ENCODE measurements at regions not wholly inside any gene's neighbourhood (a gene's known extent, or its start where the extent isn't known, plus 50 kb on each side); places are given as distances from the start of the nearest gene placed in this dataset.

DNA sequence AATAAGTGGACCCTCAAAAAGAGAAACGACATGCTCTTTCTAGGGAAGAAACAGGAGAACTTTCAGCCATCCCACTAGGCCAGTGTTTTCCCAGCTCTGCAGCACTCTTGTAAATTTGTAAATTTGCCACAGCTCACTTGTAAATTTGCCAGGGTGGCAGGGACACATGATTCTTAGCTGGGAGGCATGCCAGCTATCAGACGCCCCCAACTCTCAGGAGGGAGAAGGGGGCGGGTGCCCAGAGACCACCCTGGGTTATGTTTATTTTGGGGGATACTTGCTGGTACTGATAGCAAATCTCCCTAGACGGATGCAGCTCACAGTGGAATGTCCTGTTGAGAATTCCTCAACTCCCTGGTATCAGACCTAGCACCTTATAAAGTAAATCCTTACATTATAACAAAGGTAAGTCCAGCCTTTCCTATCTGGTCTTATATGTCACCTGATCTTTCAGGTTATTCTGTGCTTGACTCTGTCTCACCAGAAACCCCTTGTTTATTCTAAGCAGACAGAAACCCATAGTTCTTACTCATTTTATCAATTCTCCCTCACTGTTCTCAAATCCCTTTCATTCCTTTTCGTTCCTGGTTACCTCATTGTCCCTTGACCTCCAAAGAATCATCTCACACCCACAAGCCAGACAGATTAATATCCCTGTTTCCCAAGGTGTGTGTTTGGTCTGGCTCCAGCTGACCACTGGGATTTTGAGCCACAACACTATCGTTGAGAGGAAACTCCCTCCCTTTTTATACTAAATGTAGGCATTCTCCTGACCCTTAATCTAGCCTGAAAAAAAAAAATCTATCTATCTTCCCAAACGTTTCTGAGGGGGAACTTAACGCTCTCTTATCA is 69.3 kb upstream of the HMGA2 start:
- no peak overlapping the region for H3K4me3 ChIP-seq
- intact Hi-C loops (cut with DNase I), result no loop called here
- no peak overlapping the region for H3K27ac ChIP-seq
- no peak for DNase-seq (ENCODE audit: low spot score in 2 of 2)
- no peaks in the 10 kb centered on the region for H3K9me3 ChIP-seq
- TF ChIP-seq CTCF (IDR thresholded peaks at IDR 0.05), result no peak
- H3K36me3 ChIP-seq, result no peaks in the 10 kb centered on the region
- no peaks in the 10 kb centered on the region for H3K27me3 ChIP-seq
- no peaks in the 10 kb centered on the region for H3K4me1 ChIP-seq

- no peaks in the 10 kb centered on the region for H3K4me1 ChIP-seq
- no peak for TF ChIP-seq CTCF (IDR thresholded peaks at IDR 0.05)
Observed at GRCh38 chr12:65755596-65755978, 68.7 kb upstream of the HMGA2 start.

DNA sequence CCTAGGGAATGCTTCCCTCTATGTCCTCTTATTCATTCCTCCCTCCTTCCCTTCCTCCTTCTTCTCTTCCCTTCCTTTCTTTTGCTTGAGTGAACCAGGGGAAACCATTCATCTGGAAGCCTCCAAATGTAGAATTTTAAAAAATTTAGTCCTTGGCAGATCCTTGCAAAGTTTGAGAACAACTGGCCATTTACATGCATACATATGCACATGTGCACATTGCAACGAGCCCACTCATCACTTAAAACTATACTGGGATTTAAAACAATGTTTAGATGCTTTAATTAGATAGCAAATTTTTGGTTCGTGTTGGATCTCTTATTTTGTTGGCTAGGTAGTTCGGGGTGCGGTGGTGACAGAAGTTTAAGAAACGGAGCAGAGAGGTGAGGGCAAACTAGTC is 68.0 kb upstream of the HMGA2 start:
- no peaks in the 10 kb centered on the region for H3K27me3 ChIP-seq
- no peaks in the 10 kb centered on the region for H3K36me3 ChIP-seq
- H3K9me3 ChIP-seq, result no peaks in the 10 kb centered on the region
- H3K27ac ChIP-seq, result no peak overlapping the region
- no peak overlapping the region for H3K4me3 ChIP-seq
- H3K4me1 ChIP-seq, result no peaks in the 10 kb centered on the region
- no peak for TF ChIP-seq CTCF (IDR thresholded peaks at IDR 0.05)
- no peak for DNase-seq (ENCODE audit: low spot score in 2 of 2)
- intact Hi-C loops (cut with DNase I), result no loop called here

More at GRCh38 chr12:65755596-65755978, 68.7 kb upstream of the HMGA2 start:
- Histone ChIP-seq H3K36me3 (no peaks in the 10 kb centered on the region), H3K27me3 (no peaks in the 10 kb centered on the region), H3K27ac (no peak overlapping the region), H3K9me3 (no peaks in the 10 kb centered on the region), H3K4me3 (no peak overlapping the region)
- no peak for DNase-seq (ENCODE audit: low spot score in 2 of 2)
- intact Hi-C loops (cut with DNase I), result no loop called here

DNA sequence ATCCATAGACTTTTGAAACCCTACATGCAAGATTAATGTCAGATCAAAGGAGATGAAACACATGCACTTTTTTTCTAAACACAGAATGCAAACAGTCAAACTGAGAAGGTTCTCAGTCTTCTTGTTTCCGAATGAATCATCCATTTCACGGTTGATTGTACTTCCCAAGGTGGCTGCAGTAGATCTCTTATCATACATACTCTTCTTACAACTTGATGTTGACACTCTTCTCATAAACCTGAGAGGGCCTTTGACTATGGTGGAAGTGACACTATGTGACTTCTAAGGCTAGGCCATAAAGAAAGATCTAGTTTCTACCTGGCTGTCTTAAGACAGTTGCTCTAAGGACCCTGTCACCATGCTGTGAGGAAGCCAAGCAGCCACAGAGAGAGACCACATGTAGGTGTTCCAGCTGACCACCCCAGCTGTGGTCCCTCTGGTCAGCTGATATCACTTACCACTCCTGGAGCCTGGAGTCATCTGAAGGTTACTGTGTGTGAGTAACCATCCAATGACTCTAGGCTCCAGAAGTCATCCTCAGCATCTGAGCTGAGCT is 67.2 kb upstream of the HMGA2 start:
- H3K9me3 ChIP-seq, result no peaks in the 10 kb centered on the region
- TF ChIP-seq CTCF (IDR thresholded peaks at IDR 0.05), result no peak
- H3K4me3 ChIP-seq, result no peak overlapping the region
- H3K4me1 ChIP-seq, result no peaks in the 10 kb centered on the region
- no peak for DNase-seq (ENCODE audit: low spot score in 2 of 2)
- intact Hi-C loops (cut with DNase I), result no loop called here
- no peak overlapping the region for H3K27ac ChIP-seq
- H3K27me3 ChIP-seq, result no peaks in the 10 kb centered on the region
- H3K36me3 ChIP-seq, result no peaks in the 10 kb centered on the region

- Histone ChIP-seq H3K4me1 (no peaks in the 10 kb centered on the region), H3K9me3 (no peaks in the 10 kb centered on the region), H3K27ac (no peak overlapping the region), H3K4me3 (no peak overlapping the region), H3K27me3 (no peaks in the 10 kb centered on the region), H3K36me3 (no peaks in the 10 kb centered on the region)
- DNase-seq (ENCODE audit: low spot score in 2 of 2), result no peak
- intact Hi-C loops (cut with DNase I), result no loop called here
- no peak for TF ChIP-seq CTCF (IDR thresholded peaks at IDR 0.05)
Observed at GRCh38 chr12:65758401-65758800, 65.9 kb upstream of the HMGA2 start.
